ENCODE measurements at regions not wholly inside any gene's neighbourhood (a gene's known extent, or its start where the extent isn't known, plus 50 kb on each side); places are given as distances from the start of the nearest gene placed in this dataset.

GRCh38 chr12:114069507-114069906 lies 103.4 kb upstream of the RBM19 start:
- TF ChIP-seq NCOA4 (IDR thresholded peaks at IDR 0.05; ENCODE audit: partially characterized antibody) (no peak), CHD4 (IDR thresholded peaks at IDR 0.05; ENCODE audit: insufficient read depth, insufficient replicate concordance, low read depth, low read length, poor library complexity, severe bottlenecking) (no peak)
